ENCODE measurements at regions not wholly inside any gene's neighbourhood (a gene's known extent, or its start where the extent isn't known, plus 50 kb on each side); places are given as distances from the start of the nearest gene placed in this dataset.
A peak's percentile ranks its signal among the peaks of the same experiment; 100 is the strongest.
"Not testable (repeated sequence)": the region's sequence is repeated elsewhere in the genome, so short reads cannot be mapped to it uniquely, and the experiment has no call there.

DNA sequence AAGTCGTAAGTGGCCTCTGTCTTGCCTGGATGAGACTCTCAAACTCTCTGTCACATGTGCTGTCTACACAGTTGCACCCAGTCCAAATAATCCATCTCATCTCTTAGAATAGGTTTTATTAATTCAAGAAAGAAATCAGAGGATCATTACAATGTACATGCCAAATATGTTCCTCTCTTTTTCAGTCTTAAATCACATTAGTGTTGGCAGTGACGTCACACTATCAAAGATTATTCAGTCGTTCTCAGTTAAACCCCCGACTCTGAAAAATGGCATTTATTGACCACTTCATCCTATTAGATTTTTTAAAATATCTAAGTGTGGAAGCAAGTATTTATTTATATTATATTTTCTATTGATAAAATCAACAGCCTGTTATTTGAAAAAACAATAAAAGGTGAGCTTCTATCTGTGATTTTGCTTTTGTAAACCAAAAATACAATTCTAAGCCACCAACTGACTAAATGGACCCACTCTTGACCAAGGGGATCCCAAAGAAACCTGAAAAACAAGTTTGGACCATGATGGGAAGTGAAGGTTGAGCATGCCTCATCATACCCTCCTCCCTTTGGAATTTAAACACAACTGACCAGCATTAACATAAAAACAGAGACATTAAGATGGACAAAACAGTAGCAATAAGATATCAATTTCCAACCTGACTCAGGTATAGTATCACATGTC is 1894.4 kb upstream of the LRRTM1 start:
- intact Hi-C loops (cut with micrococcal nuclease), result no loop called here
- ChIA-PET POLR2A (ENCODE audit: unreplicated experiment) (interaction anchor here (0.6 kb wide), 1 partner anchor 997 kb away, joined by 6 read pairs; no protein-coding TSS in a partner anchor), CTCF (no interaction called here)

DNA sequence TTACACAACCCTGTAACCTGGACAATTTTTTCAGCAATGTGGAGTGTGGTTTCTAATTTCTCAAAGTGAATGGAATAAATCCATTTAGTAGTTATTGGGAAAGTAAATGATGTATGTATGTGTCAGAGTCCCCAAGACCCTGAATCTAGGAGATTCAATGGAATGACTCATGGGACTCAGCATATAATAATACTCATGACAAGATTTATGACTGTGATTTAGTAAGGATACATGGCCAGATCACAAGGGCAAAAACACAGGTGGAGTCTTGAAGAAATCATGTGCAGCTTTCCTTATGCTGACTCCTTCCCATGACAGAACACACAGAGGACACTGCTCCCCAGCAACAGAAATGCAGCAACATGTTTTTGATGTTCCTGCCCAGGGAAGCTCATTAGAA is 1877.7 kb upstream of the LRRTM1 start:
- POLR2A ChIA-PET (ENCODE audit: unreplicated experiment), result no interaction called here
- ATAC-seq (peak; percentile 76), DNase-seq (peak; percentile 77)
- no peaks in the 10 kb centered on the region for H3F3A ChIP-seq (ENCODE audit: low read length, unreplicated experiment)
- peaks cover 13% of the 10 kb centered on the region for H3K4me1 ChIP-seq (ENCODE audit: insufficient read depth, low read length)
- H3K27ac ChIP-seq (ENCODE audit: low read length), result peak overlapping the region; percentile 61
- no peaks in the 10 kb centered on the region for H3K9me2 ChIP-seq (replicated peaks; ENCODE audit: low read length)
- no peak overlapping the region for H3K9ac ChIP-seq (ENCODE audit: low read length)
- no peaks in the 10 kb centered on the region for H3K79me2 ChIP-seq (ENCODE audit: low read length)
- TF ChIP-seq, protein P1, sequence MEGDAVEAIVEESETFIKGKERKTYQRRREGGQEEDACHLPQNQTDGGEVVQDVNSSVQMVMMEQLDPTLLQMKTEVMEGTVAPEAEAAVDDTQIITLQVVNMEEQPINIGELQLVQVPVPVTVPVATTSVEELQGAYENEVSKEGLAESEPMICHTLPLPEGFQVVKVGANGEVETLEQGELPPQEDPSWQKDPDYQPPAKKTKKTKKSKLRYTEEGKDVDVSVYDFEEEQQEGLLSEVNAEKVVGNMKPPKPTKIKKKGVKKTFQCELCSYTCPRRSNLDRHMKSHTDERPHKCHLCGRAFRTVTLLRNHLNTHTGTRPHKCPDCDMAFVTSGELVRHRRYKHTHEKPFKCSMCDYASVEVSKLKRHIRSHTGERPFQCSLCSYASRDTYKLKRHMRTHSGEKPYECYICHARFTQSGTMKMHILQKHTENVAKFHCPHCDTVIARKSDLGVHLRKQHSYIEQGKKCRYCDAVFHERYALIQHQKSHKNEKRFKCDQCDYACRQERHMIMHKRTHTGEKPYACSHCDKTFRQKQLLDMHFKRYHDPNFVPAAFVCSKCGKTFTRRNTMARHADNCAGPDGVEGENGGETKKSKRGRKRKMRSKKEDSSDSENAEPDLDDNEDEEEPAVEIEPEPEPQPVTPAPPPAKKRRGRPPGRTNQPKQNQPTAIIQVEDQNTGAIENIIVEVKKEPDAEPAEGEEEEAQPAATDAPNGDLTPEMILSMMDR (conservative IDR thresholded peaks at IDR 0.05; ENCODE audit: low read depth, low read length), result no peak
- TF ChIP-seq EZH2 (IDR thresholded peaks at IDR 0.05; ENCODE audit: low read length, unreplicated experiment) (no peak), EZH2phosphoT487 (IDR thresholded peaks at IDR 0.05; ENCODE audit: borderline replicate concordance, low read length) (no peak)
- no peak overlapping the region for H3K4me2 ChIP-seq (ENCODE audit: low read length)
- H2AFZ ChIP-seq (ENCODE audit: low read length), result no peak overlapping the region
- H3K9me3 ChIP-seq (ENCODE audit: low read length), result no peaks in the 10 kb centered on the region
- CTCF ChIA-PET, result no interaction called here
- H3K36me3 ChIP-seq (ENCODE audit: low read depth, low read length), result no peaks in the 10 kb centered on the region
- no peak overlapping the region for H3K4me3 ChIP-seq (ENCODE audit: low read length)
- no TSS peak for BruUV-seq (replicated peaks)
- intact Hi-C loops (cut with micrococcal nuclease), result no loop called here
- no peaks in the 10 kb centered on the region for H4K20me1 ChIP-seq (ENCODE audit: low read length)
- H3K27me3 ChIP-seq (ENCODE audit: low read length), result no peaks in the 10 kb centered on the region

More for the DNA sequence above, 1894.4 kb upstream of the LRRTM1 start:
- no peak for ATAC-seq
- Histone ChIP-seq H3K36me3 (ENCODE audit: low read depth, low read length) (no peaks in the 10 kb centered on the region), H3K9me3 (ENCODE audit: low read length) (no peaks in the 10 kb centered on the region), H2AFZ (ENCODE audit: low read length) (no peak overlapping the region), H4K20me1 (ENCODE audit: low read length) (no peaks in the 10 kb centered on the region), H3K27ac (ENCODE audit: low read length) (no peak overlapping the region), H3K4me2 (ENCODE audit: low read length) (no peak overlapping the region), H3K4me1 (ENCODE audit: insufficient read depth, low read length) (no peaks in the 10 kb centered on the region), H3K79me2 (ENCODE audit: low read length) (no peaks in the 10 kb centered on the region), H3F3A (ENCODE audit: low read length, unreplicated experiment) (no peaks in the 10 kb centered on the region), H3K4me3 (ENCODE audit: low read length) (no peak overlapping the region), H3K9ac (ENCODE audit: low read length) (no peak overlapping the region), H3K27me3 (ENCODE audit: low read length) (no peaks in the 10 kb centered on the region), H3K9me2 (replicated peaks; ENCODE audit: low read length) (no peaks in the 10 kb centered on the region)
- TF ChIP-seq EZH2 (IDR thresholded peaks at IDR 0.05; ENCODE audit: low read length, unreplicated experiment) (no peak), EZH2phosphoT487 (IDR thresholded peaks at IDR 0.05; ENCODE audit: borderline replicate concordance, low read length) (no peak)
- TF ChIP-seq, protein P1 (conservative IDR thresholded peaks at IDR 0.05; ENCODE audit: low read depth, low read length), result no peak
- DNase-seq, result no peak
- BruUV-seq (replicated peaks), result no TSS peak

DNA sequence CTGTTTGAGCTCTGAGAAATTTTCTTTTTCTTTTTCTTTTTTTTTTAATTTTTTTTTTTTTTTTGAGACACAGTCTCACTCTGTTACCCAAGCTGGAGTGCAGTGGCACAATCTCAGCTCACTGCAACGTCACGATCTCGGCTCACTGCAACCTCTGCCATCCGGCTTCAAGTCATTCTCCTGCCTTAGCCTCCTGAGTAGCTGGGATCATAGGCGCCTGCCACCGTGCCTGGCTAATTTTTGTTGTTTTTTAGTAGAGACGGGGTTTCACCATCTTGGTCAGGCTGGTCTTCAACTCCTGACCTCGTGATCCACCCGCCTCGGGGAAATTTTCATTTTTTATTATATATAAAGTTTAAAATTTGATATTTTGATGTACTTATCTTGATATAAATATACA is 1870.7 kb upstream of the LRRTM1 start:
- CTCF ChIA-PET; H3K4me2 ChIP-seq (ENCODE audit: low read length); H3K9ac ChIP-seq (ENCODE audit: low read length); H4K20me1 ChIP-seq (ENCODE audit: low read length); H3K4me3 ChIP-seq (ENCODE audit: low read length); H3K27ac ChIP-seq (ENCODE audit: low read length); H3K27me3 ChIP-seq (ENCODE audit: low read length); BruUV-seq (replicated peaks); H3F3A ChIP-seq (ENCODE audit: low read length, unreplicated experiment); H3K9me3 ChIP-seq (ENCODE audit: low read length); intact Hi-C loops (cut with micrococcal nuclease); ATAC-seq; H3K9me2 ChIP-seq (replicated peaks; ENCODE audit: low read length); POLR2A ChIA-PET (ENCODE audit: unreplicated experiment); H3K36me3 ChIP-seq (ENCODE audit: low read depth, low read length); H3K79me2 ChIP-seq (ENCODE audit: low read length); DNase-seq; H3K4me1 ChIP-seq (ENCODE audit: insufficient read depth, low read length); H2AFZ ChIP-seq (ENCODE audit: low read length): not testable (repeated sequence)
